HG03378 (cell line): ENCODE measurements at regions not wholly inside any gene's neighbourhood (a gene's known extent, or its start where the extent isn't known, plus 50 kb on each side); places are given as distances from the start of the nearest gene placed in this dataset.

Source experiments
- ATAC-seq: cut with Tn5 transposase; IDR thresholded peaks from one replicate; pipeline ENCODE4 v1.9.1; 2021; ENCODE audit warnings: mild to moderate bottlenecking, moderate library complexity; ENCODE audit not compliant: unreplicated experiment

DNA sequence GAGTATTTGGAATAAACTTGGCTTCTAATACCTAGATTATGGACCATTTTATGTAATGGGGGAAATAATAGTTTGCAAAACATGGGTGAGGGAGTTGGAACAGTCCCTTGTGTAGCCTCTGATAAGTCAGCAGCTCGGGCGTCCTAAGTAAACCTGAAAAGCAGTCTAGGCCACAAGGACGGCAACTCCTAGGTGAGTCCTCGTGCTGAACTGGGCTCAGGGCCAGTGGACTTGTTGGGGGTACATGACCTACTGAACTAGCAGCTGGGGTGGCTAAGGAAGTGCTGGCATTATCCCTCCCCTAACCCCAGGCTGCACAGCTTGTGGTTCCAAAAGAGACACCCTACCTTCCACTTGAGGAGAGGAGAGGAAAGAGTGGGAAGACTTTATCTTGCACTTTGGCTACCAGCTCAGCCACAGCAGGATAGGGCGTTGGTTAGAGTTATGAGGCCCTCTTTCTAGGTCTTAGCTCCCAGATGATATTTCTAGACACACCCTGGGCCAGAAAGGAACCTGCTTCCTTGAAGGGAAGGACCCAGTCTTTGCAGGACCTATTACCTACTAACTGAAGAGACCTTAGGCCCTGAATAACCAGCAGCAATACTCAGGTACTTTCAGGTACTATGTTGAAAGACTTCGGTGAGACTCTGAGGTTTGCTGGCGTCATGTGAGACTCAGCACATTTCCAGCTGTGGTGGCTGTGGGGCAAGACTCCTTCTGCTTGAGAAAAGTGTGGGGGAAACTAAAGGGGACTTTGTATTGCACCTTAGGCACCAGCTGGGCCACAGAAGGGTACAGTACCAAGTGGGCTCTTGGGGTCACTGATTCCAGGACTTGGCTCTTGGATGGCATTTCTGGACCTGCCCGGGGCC is 71.0 kb downstream of the AQP4 start:
- ATAC-seq = no peak

DNA sequence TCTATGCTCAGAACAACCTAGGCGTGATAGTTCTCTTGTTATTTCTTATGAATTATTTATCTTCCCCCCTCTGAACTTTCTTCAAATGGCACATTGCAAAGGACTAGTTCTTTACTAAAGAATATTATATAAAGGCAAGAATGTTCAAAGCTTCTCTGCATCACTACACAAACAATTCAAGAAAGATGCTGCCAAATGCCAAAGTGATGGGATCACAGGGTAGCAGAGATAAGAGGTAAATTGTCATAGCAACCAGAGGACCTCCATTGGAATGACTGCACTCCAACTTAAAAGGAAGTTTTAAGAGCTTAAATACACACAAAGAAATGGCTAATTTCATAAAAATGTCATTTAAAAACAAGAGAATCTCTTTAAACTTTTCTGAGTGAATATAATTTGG is 72.8 kb downstream of the AQP4 start:
- ATAC-seq = no peak

DNA sequence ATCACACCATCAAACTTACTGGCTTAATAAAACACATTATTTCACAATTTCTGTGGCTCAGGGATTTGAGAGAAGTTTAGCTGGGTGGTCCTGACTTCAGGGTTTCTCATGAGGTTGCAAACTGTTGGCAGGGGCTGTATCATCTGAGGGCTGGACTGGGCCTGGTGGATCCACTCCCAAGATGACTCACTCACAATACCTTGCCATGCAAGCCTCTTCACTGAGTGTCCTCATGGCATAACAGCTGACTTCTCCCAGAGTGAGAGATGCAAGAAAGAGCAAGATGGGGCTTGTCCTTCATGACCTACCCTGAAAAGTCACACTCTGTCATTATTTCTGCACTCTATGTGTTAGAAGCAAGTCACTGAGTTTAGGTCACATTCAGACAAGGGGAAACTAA is 73.8 kb downstream of the AQP4 start:
- ATAC-seq = no peak

DNA sequence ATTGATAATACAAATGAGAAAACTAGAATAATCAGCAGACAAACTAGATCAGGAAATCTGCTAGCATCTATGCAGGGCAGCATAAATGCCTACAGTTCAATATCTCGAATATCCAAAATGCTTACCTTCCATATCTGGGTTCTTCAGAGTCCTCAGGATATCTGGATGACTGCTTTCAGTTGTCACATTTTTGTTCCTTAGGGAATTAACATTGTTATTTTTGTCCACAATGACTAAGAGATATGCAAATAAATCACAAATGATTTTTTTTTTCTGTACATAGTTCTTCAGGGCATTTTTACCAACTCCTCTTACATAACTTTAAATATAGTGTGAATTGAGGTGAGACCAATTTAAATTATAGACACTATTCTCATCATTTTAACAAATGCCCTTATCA is 80.9 kb downstream of the AQP4 start:
- no peak for ATAC-seq

DNA sequence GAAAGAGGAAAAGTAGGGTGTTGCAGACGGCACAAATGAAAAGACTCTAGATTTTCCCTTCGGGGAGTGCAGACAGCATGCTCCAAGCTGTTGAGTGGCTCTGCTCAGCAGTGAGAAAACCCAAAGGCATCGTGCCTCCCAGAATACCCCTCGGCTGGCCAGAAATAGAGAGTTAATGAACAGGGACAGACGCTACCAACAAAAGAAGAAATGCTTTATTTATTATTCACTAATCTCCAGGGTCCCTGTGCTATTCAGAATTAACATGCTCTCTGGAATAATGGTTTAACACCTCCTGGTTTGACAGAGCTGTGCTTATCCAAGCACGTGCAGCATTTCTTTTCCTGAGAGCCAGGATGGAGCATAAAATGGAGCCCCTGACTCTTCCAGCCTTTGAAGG is 82.3 kb downstream of the AQP4 start:
- no peak for ATAC-seq

DNA sequence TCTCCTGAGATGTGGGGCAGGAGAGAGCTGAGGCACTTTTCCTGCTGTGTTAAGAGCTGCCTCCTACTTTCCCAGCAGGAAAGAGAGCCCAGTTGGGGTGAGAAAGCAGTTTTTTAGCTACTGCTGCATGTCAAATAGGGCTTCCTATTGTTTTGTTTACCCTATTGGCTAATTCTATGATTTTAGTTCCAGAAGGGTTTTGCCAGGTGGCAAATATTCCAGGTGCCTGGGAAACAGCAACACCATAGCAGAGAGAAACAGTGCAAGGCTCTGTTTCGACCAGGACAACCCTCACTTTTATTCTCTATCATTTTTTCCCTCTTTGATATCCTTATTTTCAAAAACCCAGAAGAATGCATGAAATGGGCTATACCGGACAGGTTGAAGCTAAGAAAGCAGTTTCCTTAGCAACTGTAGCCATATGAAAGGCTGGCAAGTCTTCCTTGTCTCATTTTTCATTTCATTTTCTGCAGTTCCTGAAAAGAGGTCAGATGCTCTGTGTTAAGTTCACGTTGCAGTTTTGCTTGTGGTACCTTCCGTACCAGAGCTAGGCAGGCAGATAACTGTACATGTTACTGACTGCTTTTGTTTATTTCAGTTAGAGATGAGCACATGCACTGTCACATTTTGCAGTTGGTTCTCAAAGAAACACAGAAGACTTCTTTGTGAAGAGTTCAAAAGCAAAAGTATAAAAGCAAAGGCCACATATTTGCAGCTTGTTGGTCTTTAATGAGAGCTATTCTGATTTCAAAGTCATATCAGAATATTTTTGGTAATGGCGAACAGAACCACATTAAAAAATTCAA is 84.8 kb downstream of the AQP4 start:
- no peak for ATAC-seq

DNA sequence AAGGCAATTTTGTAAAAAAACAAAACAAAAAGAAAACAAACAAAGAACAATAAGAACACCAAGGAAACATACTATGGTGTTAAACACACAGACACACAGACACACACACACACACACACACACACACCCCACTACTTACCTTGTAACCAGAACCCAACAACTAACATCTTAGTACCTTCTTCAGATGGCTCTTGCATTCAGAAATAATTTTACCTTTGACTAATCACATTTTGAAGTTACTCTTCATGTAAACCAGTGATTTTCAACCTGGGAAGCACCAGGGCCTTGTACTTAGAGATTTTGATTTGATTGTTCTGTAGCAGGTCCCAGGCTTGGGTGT is 87.5 kb downstream of the AQP4 start:
- ATAC-seq = no peak

DNA sequence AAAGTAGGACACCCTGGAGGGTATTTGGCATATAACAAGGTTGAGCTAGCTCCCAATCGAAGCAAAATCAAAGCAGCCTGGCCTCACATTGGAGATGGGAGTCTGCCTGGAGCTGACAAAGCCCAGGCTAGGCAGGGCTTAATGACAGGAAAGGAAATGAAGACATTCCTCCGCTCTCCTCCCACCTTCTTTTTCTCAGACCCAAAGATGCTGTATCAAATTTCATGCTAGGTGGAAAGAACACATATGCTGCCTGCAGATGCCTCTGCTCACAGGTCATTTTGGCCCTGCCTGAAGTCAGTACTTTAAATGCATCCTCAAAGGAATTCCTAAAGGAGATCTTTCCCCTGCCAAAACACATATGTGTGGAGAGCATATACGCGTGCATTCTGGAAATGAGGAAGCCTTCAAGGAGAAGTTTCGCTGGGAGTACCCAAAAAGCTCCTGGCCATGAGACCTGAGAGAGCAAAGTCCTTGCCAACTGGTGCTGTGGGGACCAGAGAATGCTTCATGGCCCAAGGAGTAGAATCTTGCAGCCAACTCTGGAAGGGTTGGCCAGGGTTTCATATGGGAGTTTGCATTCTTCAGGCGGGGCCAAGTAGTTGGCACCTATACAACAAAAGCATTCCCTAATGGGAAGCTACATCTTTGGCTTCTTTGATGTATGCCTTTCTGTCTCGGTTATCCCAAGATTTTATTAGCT is 88.0 kb downstream of the AQP4 start:
- no peak for ATAC-seq

DNA sequence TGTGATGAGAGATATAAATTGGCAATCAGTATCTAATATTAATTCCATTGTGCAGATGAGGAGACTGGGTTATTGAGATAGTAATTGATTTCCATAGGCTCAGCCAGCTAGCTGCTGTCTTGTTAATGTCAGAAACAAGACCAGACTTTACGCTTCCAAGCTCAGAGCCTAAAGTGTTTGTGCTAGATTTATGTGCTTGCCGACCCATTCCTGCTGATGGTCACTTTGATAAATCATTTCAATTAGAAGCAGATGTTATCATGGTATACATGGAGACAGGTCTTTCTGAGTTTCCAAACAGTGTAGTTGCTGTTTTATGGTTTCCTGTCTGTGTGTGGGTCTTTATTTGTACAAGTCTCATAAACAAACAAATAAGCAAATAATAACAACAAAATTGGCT is 92.8 kb downstream of the AQP4 start:
- ATAC-seq = no peak

DNA sequence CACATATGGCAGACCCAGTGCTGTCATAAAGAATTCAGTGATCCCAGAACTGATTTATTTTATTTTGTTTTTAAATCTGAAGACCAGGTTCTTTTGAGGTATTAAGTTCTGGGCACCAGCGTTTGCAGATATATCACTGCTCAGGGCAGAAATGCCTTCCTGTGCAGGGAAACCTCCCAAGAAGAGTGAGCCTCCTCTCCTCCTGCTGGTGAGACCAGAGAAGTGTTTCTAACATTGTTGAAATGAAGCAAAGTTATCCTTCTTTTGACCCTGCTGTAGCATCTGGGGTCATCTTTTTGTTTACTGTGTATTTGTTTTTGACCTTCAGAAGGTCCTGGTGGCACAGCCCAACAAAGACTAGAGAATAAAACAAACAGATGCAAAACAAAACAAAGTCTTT is 94.0 kb downstream of the AQP4 start:
- ATAC-seq = no peak

DNA sequence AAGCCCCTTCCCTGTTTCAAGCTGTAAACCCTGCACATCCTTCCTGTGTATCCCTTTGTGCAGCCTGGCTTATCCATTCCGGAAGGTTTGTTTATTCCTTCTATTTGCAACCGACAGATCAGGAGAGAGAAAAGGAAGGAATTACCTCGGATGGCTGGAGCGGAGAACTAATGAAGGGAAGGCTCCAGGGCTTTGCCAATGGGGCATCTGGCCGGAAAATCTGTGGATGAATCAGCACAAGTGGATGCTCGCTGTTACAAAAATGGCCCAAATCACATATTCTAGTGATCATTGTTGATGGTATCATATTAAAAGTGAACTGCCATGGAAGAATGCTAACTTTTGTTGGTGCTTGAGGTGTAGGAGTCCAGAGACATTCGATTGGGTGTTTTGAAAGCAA is 97.1 kb downstream of the AQP4 start:
- ATAC-seq = no peak

DNA sequence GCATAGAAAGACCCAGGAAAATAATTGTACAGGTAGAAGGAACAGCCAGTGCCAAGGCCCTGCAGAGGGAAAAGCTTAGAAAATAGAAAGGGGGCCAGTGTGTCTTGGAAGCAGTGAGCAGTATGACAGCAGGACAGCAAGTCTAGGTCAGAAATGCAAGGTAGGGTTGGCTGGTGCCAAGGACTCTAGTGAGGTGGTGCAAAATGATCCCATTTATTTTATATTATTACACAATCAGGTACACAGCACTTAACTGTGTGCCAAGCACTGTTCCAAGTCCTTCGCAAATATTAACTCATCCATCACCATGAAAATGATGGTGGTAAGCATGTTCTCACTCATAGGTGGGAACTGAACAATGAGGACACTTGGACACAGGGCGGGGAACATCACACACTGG is 100.0 kb downstream of the AQP4 start:
- ATAC-seq = no peak

DNA sequence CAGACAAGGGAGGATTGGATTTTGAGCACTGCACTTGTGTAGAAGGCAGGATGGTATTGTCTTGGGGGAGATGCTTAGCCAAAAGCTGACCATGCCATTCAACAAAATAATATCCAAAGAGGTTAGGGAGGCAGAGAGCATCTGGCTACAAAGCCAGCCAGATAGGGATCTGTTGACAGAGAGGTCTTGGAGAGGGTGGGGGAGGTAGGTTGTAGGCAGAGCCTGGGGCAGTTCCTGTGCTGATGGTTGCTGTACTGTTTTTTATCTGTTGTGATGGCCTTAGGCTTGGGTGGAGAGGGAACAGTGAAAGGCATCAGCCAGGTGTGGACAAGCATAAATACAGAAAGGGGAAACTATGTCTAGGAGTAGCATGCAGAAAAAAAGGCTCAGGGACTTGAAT is 100.9 kb downstream of the AQP4 start:
- no peak for ATAC-seq

DNA sequence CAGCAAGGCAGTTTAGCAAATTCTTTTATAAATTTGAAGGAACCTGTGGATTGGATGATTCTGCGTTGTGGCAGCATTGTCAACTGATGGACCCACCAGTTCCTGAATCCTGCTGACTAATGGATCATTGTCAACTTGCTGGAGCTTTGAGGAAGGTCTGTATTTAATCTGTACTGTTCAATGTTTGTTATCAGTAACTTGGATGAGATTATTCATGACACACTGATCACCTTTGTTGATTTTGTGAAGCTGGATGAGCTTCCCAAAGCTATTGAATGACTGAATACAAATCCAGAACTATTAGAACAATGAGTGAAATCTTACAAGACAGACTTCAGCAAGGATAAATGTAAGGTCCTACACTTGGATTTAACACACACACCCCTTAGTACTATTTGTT is 101.3 kb downstream of the AQP4 start:
- no peak for ATAC-seq

DNA sequence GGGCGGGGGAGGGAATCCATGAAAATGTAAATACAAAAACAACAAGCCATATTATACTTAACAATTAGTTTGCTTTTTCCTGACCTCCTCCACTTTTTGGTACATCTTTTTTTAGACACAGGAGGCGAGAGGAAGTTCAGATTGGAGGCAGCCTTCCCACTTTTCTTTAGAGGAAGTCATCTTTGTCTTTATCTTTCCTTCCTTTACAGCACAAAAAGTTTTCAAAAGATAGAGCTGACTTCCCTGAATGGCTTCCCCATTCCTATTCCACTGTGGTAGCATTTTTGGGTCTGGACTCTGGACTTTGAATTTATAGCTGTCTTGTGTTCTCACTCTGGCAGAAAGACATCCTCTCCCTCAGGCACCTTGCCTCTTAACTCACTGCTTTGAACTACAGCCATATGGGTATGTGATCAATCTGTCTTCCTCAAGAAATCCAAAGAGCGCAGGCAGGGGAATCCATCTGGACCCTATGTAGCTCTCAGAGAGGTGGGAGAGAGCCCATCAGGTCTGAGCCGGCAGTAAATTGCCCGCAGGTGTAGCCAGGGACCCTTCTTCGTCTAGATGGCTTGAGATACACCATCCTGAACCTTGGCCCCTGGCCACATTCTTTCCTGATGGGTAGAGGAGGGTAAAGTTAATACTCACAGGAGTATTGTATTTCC is 101.9 kb downstream of the AQP4 start:
- no peak for ATAC-seq

DNA sequence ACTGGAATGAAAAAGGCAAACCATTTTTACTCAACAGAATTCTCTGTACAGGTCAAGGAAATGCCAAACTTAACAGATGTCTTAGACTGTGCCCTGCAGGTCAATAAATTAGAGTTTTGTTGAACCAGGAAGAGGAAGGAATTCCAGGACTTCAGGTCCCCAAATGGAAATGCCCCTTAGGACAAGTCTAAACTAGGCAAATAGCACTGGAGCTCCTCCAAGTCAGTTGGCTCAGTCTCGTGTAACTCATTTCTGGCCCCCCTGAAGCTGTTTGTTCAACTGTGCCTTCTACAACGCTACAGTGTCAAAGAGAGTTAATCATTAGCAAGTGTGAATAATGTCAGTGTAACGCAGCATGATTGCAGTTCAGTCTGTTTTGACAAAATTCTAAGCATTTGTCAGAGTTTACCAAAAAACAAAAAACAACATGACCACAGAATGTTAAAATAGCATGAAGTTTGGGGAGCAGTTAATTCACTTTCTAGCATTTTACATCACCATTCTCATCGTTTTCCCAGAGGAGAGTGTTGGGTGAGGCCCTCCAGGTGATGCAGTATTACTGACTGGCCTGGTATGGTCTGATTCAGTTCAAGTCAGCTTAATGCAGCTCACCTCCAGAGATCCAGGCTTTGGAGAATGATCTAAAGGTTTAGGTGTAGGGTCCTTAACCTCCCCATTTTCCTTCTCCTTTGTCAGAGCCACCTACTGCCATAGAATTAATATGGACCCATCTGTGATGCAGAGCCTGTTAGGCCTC is 108.1 kb downstream of the AQP4 start:
- ATAC-seq = no peak

DNA sequence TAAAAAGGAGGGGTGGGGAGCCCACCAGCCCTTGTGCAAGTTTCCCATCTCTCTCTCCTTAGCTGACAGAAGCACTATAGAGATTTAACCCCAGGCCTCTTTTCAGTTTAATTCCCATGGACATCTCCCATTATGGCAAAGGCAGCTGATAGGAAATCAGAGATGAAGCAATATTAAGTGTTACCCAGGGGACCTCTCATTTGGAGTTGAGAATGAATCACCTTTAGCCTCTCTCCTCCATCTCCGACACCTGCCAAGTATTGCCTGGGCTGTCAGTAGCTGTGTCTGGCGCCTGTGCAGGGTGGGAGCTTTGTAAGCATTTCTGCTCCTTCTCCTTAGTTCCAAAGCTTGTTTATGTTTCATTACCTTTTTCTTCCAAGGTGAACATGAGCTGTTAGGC is 109.0 kb downstream of the AQP4 start:
- no peak for ATAC-seq

DNA sequence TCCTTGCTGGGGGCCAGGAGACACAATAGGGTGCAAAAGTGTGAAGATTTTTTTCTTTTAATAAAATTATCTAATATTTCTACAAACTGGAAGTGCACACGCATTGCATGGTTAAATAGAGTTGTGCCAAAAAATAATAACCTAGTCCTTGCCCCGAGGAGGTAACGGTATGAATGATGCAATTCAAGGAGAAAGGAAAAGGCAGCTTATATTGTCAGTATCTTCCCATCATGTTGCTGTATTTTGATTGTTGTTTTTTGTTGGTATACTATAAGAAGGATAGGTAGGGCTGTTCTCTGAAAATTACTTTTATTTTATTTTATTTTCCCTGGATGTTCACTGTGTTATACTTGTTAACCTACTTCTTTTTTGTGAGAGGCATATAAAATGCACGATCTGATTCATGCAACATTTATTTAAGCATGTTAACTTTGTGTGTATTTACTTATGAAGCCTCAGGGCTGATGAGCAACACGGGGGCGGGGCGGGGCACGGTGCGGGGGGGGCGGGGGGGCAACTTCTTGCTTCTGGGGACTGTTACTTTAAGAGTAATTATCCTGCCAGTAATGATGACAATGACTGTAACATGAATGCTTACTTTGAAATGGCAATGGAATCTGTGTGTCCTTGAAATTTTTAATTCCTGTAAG is 118.6 kb downstream of the AQP4 start:
- no peak for ATAC-seq

DNA sequence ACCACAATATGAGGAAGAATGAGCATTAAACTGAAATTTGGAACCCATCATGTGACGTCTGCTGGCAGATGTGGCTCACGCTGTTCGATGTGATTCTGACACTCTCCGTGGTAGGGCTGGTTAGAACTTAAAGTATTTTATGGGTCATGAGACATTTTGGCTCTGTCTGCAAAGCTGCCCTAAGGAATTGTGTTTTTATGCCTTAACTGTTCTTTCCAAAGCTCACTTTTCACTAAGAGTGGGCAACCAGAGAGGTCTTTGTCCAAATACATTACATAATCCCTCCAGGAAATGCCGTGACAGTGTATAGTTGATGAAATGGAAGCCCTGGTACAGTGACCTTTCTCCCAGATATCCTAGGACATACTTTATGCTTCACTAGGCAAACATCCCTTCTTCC is 119.1 kb downstream of the AQP4 start:
- ATAC-seq = no peak
